GM12878 (cell line): ENCODE measurements at regions not wholly inside any gene's neighbourhood (a gene's known extent, or its start where the extent isn't known, plus 50 kb on each side); places are given as distances from the start of the nearest gene placed in this dataset.

Source experiments
- ATAC-seq: fragments of 200-7000 bp; cut with Tn5 transposase; 3 replicates; pipeline ENCODE4 v1.9.1; 2020; ENCODE audit warnings: mild to moderate bottlenecking, moderate library complexity
- BruUV-seq: library from RNA; stranded (reverse); fragments of 400-500 nt; replicated peaks from 2 replicates; lab custom pipeline; 2021; lab: Mats Ljungman, UMichigan
- CTCF ChIA-PET: fragments of 300-600 bp; sonication (Branson Sonifier 250); formaldehyde crosslinking; extraction: SDS; loops from one replicate; lab custom pipeline; 2021; ENCODE audit warnings: inconsistent platforms; lab: Yijun Ruan, JAX
- POLR2A ChIA-PET: fragments of 350-600 bp; formaldehyde crosslinking; extraction: SDS; loops from one replicate; lab custom pipeline; 2021; ENCODE audit warnings: inconsistent platforms; lab: Charles Lee
- RAD21 ChIA-PET: fragments of 300-600 bp; sonication (Branson Sonifier 250); formaldehyde crosslinking; loops from one replicate; lab custom pipeline; 2023; ENCODE audit warnings: antibody characterized with exemption; ENCODE audit not compliant: unreplicated experiment; lab: Charles Lee
- SMC1A ChIA-PET: fragments of 300-600 bp; sonication (Branson Sonifier 250); formaldehyde crosslinking; loops from one replicate; lab custom pipeline; 2023; ENCODE audit not compliant: unreplicated experiment, uncharacterized antibody; lab: Charles Lee
- DNase-seq: peaks from one replicate; pipeline ENCODE4 v3.0.0-alpha.2; 2011; ENCODE audit warnings: low read depth, low spot score
- FAIRE-seq: peaks from 3 replicates; lab custom pipeline; 2011; peaks lifted over from hg19 to GRCh38; lab: Jason Lieb, UNC
- H2AFZ ChIP-seq: 2 replicates; pipeline ENCODE4 v1.6.0; 2011; ENCODE audit warnings: low read depth, low read length, control low read depth; ENCODE audit not compliant: control insufficient read depth
- H3K27ac ChIP-seq: 2 replicates; pipeline ENCODE4 v1.5.1; 2011; ENCODE audit warnings: control low read depth; ENCODE audit not compliant: control insufficient read depth, insufficient read depth
- H3K27me3 ChIP-seq, 2 experiments: replicated peaks in 1 of 2; 2 replicates each; pipeline versions ENCODE4 v1.6.0 to v1.6.1; 2011; ENCODE audit warnings: low read length in 1 of 2; ENCODE audit not compliant: control insufficient read depth in 2 of 2, insufficient read depth in 2 of 2
- H3K36me3 ChIP-seq, 2 experiments: 2 replicates each; pipeline ENCODE4 v1.5.1; 2011; ENCODE audit warnings: low read length in 1 of 2; ENCODE audit not compliant: control insufficient read depth in 2 of 2, insufficient read depth in 2 of 2
- H3K4me1 ChIP-seq: 2 replicates; pipeline ENCODE4 v1.6.1; 2011; ENCODE audit warnings: mild to moderate bottlenecking, low read length, moderate library complexity, mixed read lengths; ENCODE audit not compliant: control insufficient read depth, insufficient read depth
- H3K4me2 ChIP-seq: 2 replicates; pipeline ENCODE4 v1.6.0; 2011; ENCODE audit warnings: control low read depth; ENCODE audit not compliant: control insufficient read depth, insufficient read depth
- H3K4me3 ChIP-seq: fragments of 200-600 bp; sonication (generic); 2 replicates; pipeline ENCODE4 v1.5.1; 2016
- H3K79me2 ChIP-seq: 2 replicates; pipeline ENCODE4 v1.6.0; 2011; ENCODE audit warnings: low read length; ENCODE audit not compliant: control insufficient read depth, insufficient read depth
- H3K9ac ChIP-seq: 2 replicates; pipeline ENCODE4 v1.8.0; 2011; ENCODE audit warnings: low read length, control low read depth, mixed read lengths; ENCODE audit not compliant: control insufficient read depth, insufficient read depth
- H3K9me3 ChIP-seq: replicated peaks from 3 replicates; pipeline ENCODE4 v1.5.1; 2011; ENCODE audit warnings: mild to moderate bottlenecking, low read length; ENCODE audit not compliant: control insufficient read depth, insufficient read depth
- H4K20me1 ChIP-seq: 2 replicates; pipeline ENCODE4 v1.6.0; 2011; ENCODE audit not compliant: control insufficient read depth, insufficient read depth
- CHD4 ChIP-seq: fragments of 200-600 bp; sonication (generic); IDR thresholded peaks from 2 replicates; pipeline ENCODE4 v1.6.1; 2016; ENCODE audit warnings: mild to moderate bottlenecking
- GATAD2B ChIP-seq: fragments of 450-650 bp; conservative IDR thresholded peaks from 2 replicates; pipeline ENCODE4 v1.6.1; 2017; ENCODE audit warnings: low read depth, mild to moderate bottlenecking, moderate library complexity
- HDAC2 ChIP-seq: fragments of 200-600 bp; sonication (generic); IDR thresholded peaks from 2 replicates; pipeline ENCODE4 v1.6.1; 2017
- IKZF2 ChIP-seq, 2 experiments: fragments of 450-650 bp; IDR thresholded peaks; 2 replicates each; pipeline ENCODE4 v1.6.1; 2017; ENCODE audit warnings: mild to moderate bottlenecking in 2 of 2, moderate library complexity in 2 of 2
- SMC3 ChIP-seq: IDR thresholded peaks from 2 replicates; pipeline ENCODE4 v1.6.1; 2011; ENCODE audit warnings: low read length, improper control_type of control experiment, borderline replicate concordance
- SPI1 ChIP-seq: IDR thresholded peaks from 2 replicates; pipeline ENCODE4 v1.6.1; 2011; ENCODE audit warnings: low read depth, mild to moderate bottlenecking, low read length, moderate library complexity, borderline replicate concordance; ENCODE audit not compliant: insufficient read depth
- YBX1 ChIP-seq: fragments of 450-650 bp; IDR thresholded peaks from 2 replicates; pipeline ENCODE4 v1.6.1; 2016; ENCODE audit warnings: antibody characterized with exemption
- WGBS: methylation state at CpG from one replicate; pipeline ENCODE4 v1.1.6; 2016; ENCODE audit warnings: low lambda C conversion rate; ENCODE audit not compliant: insufficient replicate concordance, insufficient coverage; ENCODE audit errors: missing lambda C conversion rate; 5-methylcytosine and 5-hydroxymethylcytosine counted together
- in situ Hi-C: fragments of 300-500 bp; cut with MboI; formaldehyde crosslinking; loops from 9 replicates; pipeline ENCODE4 v1.14.3; 2018; ENCODE audit warnings: mixed read lengths
- intact Hi-C: fragments of 100-400 bp; cut with micrococcal nuclease; formaldehyde crosslinking; loops from one replicate; pipeline ENCODE4 v1.14.2; 2022; ENCODE audit not compliant: unreplicated experiment
- TF ChIP-seq, protein P1 (sequence below): IDR thresholded peaks from 2 replicates; pipeline ENCODE4 v1.6.1; 2012; ENCODE audit warnings: low read depth, low read length, improper control_type of control experiment
- TF ChIP-seq, protein P2 (sequence below): IDR thresholded peaks from 2 replicates; pipeline ENCODE4 v1.6.1; 2011; ENCODE audit warnings: low read depth, mild to moderate bottlenecking, low read length, moderate library complexity, borderline replicate concordance; ENCODE audit errors: extremely low read depth
- TF ChIP-seq, protein P3 (sequence below): fragments of 450-650 bp; formaldehyde crosslinking; IDR thresholded peaks from 2 replicates; pipeline ENCODE4 v1.4.0; 2020; ENCODE audit warnings: mild to moderate bottlenecking, moderate library complexity

DNA sequence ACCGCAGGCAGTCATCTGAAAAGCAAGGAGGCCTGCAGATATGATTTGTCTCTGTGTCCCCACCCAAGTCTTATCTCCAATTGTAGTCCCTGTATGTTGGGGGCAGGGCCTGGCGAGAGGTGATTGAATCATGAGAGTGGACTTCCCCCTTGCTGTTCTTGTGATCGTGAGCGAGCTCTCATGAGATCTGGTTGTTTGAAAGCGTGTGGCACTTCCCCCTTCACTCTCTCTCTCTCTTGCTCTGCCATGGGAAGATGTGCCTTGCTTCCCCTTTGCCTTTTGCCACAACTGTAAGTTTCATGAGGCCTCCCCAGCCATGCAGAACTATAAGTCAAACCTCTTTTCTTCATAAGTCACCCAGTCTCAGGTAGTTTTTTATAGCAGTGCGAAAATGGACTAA, 83.3 kb downstream of the TMCO5A start:
- CTCF ChIA-PET: no interaction called here
- no TSS peak for BruUV-seq
- RAD21 ChIA-PET: no interaction called here
- H4K20me1 ChIP-seq: no peaks in the 10 kb centered on the region
- no peaks in the 10 kb centered on the region for H3K27me3 ChIP-seq
- H3K79me2 ChIP-seq: no peaks in the 10 kb centered on the region
- SMC1A ChIA-PET: no interaction called here
- in situ Hi-C loops: no loop called here
- intact Hi-C loops: no loop called here
- no peak overlapping the region for H2AFZ ChIP-seq
- ATAC-seq: peak; percentile 40
- H3K4me2 ChIP-seq: no peak overlapping the region
- no peak overlapping the region for H3K9ac ChIP-seq
- H3K27ac ChIP-seq: no peak overlapping the region
- H3K36me3 ChIP-seq: no peaks in the 10 kb centered on the region
- POLR2A ChIA-PET: no interaction called here
- TF ChIP-seq SPI1 (peak; percentile 56), IKZF2 (IDR thresholded peaks at IDR 0.05) (peak in 1 of 2 experiments; percentile 28; a peak in 1 of 4 replicates), GATAD2B (no peak), SMC3 (no peak), CHD4 (no peak), HDAC2 (no peak)
- TF ChIP-seq, protein P1, sequence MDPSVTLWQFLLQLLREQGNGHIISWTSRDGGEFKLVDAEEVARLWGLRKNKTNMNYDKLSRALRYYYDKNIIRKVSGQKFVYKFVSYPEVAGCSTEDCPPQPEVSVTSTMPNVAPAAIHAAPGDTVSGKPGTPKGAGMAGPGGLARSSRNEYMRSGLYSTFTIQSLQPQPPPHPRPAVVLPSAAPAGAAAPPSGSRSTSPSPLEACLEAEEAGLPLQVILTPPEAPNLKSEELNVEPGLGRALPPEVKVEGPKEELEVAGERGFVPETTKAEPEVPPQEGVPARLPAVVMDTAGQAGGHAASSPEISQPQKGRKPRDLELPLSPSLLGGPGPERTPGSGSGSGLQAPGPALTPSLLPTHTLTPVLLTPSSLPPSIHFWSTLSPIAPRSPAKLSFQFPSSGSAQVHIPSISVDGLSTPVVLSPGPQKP: no peak
- WGBS: 24% methylated on average over 6 of the region's 6 CpGs
- H3K4me3 ChIP-seq: no peak overlapping the region
- no peaks in the 10 kb centered on the region for H3K4me1 ChIP-seq
- DNase-seq: peak; percentile 24
- no peak for FAIRE-seq
- no peaks in the 10 kb centered on the region; the same call in 2 of the 3 replicates for H3K9me3 ChIP-seq

DNA sequence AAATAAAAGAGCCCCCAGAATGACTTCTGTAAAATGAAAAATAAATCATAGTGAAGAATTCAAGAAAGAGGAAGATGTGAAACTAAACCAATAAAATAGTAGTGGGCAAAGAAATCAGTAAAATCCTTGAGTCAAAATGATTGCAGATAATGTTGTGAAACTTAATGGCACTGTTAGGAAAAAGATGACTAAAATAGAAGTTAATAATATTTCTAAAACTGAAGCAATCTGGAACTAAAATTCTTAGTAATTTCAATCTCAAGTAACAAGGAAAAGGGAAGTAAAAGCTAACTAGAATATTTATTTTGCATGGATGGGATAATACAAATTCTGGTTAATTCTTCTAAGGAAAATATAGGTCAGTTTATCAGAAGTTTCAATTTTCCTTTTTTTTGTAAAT, 84.6 kb downstream of the TMCO5A start:
- ChIA-PET SMC1A (interaction anchor here (0.7 to 4.3 kb wide), 6 partner anchors 16 to 112 kb away, joined by 3 to 24 read pairs (median 6); no protein-coding TSS in a partner anchor), CTCF (interaction anchor here (3.2 kb wide), 1 partner anchor 24 kb away, joined by 11 read pairs; no protein-coding TSS in a partner anchor), RAD21 (no interaction called here), POLR2A (no interaction called here)
- intact Hi-C loops (no loop called here), in situ Hi-C loops (no loop called here)
- Histone ChIP-seq H3K27ac (no peak overlapping the region), H3K36me3 (no peaks in the 10 kb centered on the region), H3K9ac (no peak overlapping the region), H3K4me2 (no peak overlapping the region), H4K20me1 (no peaks in the 10 kb centered on the region), H2AFZ (no peak overlapping the region), H3K4me3 (no peak overlapping the region), H3K27me3 (no peaks in the 10 kb centered on the region), H3K9me3 (no peaks in the 10 kb centered on the region; the same call in 2 of the 3 replicates), H3K79me2 (no peaks in the 10 kb centered on the region), H3K4me1 (no peaks in the 10 kb centered on the region)
- DNase-seq (no peak), ATAC-seq (no peak), FAIRE-seq (no peak)
- BruUV-seq: no TSS peak
- TF ChIP-seq, protein P2, sequence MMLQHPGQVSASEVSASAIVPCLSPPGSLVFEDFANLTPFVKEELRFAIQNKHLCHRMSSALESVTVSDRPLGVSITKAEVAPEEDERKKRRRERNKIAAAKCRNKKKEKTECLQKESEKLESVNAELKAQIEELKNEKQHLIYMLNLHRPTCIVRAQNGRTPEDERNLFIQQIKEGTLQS: no peak
- TF ChIP-seq, protein P3, sequence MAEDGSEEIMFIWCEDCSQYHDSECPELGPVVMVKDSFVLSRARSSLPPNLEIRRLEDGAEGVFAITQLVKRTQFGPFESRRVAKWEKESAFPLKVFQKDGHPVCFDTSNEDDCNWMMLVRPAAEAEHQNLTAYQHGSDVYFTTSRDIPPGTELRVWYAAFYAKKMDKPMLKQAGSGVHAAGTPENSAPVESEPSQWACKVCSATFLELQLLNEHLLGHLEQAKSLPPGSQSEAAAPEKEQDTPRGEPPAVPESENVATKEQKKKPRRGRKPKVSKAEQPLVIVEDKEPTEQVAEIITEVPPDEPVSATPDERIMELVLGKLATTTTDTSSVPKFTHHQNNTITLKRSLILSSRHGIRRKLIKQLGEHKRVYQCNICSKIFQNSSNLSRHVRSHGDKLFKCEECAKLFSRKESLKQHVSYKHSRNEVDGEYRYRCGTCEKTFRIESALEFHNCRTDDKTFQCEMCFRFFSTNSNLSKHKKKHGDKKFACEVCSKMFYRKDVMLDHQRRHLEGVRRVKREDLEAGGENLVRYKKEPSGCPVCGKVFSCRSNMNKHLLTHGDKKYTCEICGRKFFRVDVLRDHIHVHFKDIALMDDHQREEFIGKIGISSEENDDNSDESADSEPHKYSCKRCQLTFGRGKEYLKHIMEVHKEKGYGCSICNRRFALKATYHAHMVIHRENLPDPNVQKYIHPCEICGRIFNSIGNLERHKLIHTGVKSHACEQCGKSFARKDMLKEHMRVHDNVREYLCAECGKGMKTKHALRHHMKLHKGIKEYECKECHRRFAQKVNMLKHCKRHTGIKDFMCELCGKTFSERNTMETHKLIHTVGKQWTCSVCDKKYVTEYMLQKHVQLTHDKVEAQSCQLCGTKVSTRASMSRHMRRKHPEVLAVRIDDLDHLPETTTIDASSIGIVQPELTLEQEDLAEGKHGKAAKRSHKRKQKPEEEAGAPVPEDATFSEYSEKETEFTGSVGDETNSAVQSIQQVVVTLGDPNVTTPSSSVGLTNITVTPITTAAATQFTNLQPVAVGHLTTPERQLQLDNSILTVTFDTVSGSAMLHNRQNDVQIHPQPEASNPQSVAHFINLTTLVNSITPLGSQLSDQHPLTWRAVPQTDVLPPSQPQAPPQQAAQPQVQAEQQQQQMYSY (CRISPR knock-in tag): no peak
- TF ChIP-seq YBX1: no peak
